LHCN-M2 (cell line): ENCODE measurements at regions not wholly inside any gene's neighbourhood (a gene's known extent, or its start where the extent isn't known, plus 50 kb on each side); places are given as distances from the start of the nearest gene placed in this dataset.
A peak's percentile ranks its signal among the peaks of the same experiment; 100 is the strongest.

Experiments
- DNase-seq: peaks from one replicate; pipeline ENCODE4 v3.0.0-alpha.2; 2012; ENCODE audit warnings: low read depth

DNA sequence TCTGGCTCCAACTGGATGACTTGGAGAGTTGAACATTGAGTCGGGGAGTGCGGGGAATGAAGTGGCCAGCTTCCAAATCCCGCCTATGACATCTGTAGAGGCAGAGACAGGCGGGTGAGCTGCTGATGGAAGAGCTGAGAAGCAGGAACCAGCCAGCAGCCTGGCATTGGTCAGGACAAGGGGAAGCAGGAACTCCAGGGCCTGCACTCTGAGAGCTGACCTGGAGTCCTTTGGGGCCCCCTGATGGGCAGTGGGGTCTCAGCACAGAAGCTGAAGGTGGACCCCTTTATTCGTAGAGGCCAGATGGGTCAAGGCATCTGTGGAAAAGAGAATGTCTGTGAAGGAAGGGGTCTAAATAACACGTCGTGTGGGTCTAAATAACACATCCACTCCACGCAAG is 57.0 kb downstream of the SEC61G start:
- DNase-seq: no peak

DNA sequence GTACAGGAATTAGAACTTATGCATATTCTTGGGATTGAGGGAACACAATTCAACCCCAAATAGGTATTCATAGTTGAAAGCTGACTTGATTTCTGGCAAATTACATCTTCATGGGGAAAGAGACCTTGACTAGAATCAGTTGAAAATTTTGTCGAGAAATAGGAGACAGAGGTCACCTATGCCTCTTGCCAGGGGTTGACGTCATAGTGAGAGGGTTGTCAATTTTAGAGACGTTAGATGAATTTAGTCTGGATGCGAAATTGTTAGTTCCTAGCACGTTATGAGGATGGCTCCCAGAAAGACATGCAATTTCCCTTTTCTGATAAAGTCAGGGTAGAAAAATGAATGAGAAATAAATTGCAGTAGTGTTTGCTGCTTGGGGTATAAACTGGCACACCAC is 59.3 kb downstream of the SEC61G start:
- no peak for DNase-seq

DNA sequence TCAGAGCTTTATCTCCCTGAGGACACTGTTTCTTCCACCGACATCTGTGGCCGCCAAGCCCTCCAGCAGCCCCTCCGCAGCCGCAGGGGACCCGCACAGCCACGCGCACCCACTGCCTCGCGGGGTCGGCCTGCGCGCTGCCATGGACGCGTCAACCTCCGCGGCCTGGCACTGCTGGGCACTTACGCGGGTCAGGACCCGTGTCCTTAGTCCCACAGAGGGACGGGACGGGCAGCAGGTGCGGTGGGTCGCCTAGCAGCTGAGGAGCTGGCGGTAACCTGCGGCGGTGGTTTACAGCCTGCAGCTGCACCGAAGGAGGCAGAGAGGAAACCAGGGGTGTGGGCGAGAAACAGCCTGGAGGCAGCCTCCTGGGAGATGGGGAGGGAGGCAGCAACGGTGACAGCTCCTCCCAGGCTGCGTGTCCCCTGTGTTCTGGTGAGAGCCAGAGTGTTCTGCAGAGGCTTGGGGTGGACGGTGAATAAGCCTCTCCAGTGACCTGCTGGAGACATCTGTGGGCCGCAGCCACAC is 61.3 kb downstream of the SEC61G start:
- DNase-seq: no peak

DNA sequence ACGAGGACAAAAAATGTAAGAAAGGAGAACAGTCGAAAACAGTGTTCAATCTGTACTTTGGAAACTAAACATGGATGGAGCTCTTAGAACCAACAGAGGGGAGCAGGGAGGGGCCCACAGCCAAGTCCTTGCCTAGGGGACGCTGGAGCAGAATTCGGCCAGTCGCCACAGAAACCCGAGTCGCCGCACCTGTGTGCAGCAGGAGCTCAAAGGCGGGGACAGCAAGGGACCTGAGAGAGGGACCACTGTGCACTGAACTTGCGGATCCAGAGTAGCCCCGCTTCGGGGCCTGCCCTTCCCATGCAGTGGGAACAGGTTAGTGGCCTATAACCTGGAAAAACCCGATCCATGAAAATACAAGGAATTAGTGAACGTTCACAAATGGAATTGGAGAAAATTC is 68.1 kb downstream of the SEC61G start:
- DNase-seq: no peak

DNA sequence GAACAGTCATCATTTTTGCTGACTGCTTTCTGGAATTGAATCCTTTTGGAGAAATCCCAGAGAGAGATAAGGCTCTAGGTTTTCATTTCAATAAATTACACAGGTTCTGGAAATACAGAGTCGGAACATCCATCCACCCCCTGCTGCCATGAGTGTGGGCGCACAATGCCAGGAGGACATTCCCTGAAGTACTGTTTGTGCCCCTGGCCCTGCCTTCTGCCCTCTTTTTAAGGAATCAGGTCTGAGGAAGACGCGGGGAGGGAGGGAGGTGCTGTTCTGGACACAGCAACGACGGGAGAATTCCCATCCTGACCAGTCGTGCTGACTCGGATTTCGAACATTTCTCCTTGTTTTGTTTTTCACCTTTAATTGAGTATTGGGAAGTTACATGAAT is 69.0 kb downstream of the SEC61G start:
- DNase-seq: no peak

DNA sequence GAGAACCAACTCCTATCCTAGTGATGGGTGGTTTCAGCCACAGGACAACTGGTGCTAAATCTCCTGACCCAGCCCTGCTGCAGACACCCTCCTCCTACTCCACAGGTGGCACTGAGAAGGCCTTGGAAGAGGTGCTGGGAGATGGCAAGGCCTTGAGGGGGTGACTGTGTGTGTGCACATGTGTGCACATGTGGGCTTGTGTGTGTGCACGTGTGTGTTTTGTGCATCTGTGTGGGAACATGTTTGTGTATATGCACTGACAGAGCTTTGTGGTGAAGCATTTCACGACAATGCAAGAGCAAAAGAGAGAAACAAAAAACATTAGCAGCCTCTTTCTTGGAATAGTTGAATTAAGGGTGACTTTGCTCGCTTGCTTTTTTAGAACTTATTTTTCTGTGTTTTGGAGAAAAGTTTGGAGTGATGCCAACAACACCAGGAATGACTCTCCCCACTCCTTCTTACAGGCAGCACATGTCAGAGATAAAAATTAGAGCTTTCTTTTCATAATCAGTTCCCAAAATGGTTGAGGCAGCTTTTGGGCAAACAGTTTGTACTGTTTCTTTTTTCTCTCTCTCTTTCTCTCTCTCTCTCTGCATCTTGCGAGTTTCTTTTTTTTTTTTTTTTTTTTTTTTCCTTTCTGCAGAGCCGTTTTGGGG is 69.5 kb downstream of the SEC61G start:
- DNase-seq: no peak

DNA sequence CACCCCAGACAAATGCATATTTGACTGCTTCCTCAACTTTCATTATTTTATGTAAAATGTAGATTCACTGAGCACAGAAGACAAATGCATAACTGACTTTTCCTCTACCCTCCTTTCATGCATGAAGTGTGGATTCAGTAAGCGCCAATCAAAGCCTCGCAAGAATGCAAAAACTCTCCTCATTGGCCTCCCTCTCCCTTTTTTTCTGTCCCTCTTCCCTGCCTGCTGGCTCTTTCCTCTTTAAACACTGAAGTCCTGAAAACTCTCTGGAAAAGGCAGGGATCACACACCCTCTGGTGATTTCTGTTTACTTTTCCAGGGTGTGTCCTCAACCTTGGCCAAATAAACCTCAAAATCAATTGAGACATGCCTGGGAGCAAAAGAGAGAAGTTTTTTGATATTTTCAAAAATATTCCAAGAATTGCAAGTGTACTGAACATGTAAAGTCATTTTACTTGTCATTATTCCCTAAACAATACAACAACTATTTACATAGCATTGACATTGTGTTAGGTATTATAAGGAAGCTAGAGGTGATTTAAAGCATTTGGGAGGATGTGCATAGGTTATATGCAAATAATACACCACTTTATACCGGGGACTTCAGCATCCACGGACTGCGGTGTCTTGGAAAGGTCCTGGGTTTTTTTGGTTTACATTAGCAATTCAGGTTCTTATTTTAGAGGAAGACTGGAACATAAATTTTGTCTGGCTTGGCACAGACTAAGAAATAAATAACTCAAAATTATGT is 71.4 kb downstream of the SEC61G start:
- no peak for DNase-seq

DNA sequence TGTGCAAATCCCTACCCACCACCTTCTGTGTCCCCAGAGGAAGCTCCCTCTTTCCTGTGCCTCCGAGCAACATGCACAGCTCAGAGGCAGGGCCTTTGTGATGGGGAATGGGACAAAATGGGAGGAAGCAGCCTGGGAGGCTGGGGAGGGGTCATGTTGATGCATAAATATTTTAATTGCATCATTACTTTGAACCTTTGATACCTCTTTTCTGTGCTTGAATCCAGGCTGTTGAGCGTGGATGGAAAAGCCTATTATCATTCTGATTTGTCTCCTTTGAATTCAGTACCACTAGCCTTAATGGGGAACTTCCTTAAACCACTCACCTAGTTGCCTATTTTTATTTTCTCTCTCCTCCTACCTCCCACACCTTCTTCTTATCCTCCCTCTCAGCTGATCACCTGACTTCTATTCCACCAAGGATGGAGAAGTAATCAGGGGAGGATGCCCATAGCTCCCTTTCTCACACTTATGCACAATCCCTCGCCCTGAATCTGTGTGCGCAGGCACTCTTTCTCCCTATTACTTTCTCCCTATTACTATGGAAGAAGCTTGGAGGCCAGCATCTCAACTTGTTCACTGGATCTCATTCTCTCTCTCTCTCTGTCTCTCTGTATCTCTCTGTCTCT is 78.5 kb downstream of the SEC61G start:
- no peak for DNase-seq

DNA sequence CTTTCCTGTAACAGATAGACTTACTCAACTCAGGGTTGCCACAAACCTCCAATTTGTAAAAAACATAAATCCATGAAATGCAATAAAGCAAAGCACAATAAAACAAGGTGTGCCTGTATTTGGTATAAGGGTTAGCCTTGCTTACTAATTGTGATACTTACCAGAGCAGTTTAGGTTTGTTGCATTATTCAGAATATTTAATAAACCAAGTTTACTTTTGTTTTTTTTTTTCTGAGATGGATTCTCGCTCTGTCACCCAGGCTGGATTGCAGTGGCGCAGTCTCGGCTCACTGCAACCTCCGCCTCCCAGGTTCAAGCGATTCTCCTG is 79.6 kb downstream of the SEC61G start:
- DNase-seq: no peak

DNA sequence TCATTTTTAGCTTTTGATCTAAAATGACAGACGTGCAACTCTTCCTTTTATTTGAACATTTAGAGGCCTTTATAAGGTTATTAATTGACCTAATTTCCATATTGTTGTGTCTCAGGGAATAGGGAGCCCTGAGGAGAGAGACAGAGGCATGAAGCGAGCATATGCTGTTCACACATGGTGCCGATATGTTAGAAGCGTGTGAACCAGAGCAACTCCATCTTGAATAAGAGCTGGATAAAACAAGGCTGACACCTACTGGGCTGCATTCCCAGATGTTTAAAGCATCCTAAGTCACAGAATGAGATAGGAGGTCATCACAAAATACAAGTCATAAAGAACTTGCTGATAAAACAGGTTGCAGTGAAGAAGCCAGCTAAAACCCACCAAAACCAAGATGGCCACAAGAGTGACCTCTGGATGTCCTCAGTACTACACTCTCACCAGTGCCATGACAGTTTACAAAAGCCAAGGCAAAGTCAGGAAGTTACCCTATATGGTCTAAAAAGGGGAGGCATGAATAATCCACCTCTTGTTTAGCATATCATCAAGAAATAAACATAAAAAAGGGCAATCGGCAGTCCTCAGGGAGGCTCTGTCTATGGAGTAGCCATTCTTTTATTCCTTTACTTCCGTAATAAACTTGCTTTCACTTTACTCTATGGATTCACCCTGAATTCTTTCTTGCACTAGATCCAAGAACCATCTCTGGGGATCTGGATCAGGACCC is 80.1 kb downstream of the SEC61G start:
- peak; percentile 9 for DNase-seq

DNA sequence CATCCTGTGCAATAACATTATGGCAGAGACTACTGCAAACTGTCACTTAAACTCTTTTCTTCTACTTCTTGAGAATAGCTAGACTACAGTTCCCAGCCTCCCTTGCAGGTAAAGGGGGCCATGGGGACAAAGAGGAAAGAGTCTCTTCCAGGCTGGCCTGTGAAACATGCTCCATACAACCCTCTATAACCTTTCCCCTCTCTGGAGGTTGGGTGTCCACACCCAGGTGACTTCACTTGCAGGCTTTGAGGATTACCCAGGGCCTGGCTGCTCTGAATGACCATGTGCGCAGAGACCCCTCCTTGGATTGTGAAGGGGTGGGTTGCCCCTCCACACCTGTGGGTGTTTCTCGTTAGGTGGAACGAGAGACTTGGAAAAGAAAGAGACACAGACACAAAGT is 84.1 kb downstream of the SEC61G start:
- DNase-seq: no peak

DNA sequence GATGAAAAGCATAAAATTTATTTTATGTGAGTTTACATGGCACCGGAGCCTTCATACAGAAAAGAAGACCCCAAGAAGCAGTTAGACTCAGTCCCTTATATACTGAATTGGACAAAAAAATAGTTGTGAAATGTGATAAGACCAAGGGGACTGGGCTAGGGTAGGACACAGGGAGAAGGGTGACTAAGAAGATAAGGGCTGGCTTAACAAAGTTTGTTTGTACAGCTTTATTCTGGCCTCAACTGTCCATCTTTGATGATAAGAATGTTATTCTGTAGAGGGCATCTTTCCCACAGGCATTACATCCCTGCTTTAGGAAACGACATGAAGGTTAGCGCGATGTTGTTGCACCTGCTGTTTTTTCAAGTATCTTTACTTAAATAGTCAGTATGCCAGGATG is 86.5 kb downstream of the SEC61G start:
- DNase-seq: no peak

DNA sequence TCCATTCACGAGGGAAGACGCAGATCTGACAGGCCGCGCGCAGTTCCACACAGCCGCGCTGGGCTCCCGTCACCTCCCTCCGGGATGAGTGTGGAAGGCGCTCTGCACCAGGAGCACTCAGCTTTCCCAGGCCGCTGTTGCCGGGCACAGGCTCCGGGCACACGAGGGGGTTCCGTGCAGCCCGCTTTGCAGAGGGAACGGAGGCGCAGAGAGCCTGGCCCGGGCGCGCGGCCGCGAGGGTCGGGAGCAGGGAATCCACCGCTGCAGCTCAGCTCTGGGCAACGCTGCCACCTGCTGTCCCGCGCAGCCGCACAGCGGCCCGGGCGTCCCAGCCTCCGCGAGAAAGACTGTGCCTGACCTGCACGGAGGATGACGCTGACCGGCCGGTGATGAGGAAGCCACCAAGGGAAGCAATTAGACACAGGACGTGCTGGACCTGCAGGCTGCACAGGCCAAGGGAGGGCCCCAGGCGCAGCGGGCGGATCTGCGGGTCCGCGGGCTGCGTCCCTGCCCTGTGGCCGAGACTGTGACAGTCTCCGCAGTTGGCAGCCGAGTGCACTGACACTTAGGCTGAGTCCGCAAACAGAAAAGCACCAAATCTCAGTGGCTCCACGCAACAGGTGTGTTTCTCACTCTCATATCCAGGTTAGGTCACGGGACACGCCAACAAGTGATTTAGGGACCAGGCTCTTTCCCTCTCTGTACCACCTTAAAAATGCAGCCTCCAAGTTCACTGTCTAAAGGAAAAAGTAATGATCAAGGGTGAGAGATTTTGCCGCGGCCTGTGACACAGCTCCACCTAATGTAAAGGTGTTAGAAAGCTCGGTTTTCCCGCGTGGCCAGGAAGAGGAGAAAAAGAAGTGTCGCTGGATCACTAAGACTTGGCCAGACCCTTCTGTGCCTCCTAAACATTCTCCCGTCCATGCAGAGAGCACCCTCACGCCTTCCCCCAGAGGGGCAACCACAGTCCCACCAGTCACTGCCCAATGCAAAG is 94.5 kb downstream of the SEC61G start:
- DNase-seq: peak; percentile 44

DNA sequence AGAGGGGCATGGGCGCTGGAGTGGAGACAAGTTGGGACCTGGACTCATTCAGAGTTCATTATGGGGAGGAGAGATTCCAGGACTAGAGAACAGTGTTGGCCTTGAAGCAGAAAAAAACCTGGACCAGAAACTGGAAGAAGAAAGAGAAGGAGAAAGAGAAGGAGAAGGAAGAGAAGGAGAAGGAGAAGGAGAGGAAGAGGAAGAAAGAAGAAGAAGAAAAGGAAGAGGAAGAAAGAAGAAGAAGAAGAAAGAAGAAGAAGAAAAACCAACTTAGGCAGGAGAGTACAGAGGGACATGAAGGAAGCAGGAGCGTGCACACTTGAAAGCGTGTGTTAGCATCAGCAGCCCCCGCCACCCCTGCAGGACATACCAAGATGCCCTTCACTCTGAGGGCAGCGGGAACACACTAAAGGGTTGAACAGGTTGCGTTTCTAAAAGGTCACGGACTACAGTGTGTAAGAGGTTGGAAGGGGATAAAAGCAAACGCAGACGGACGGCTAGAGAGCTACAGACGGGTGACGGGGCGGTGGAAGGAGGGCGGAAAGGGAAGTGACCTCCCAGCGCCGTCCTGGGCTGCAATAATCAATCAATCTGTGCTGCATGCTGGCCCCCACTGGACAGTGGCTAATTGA is 95.3 kb downstream of the SEC61G start:
- DNase-seq: no peak

DNA sequence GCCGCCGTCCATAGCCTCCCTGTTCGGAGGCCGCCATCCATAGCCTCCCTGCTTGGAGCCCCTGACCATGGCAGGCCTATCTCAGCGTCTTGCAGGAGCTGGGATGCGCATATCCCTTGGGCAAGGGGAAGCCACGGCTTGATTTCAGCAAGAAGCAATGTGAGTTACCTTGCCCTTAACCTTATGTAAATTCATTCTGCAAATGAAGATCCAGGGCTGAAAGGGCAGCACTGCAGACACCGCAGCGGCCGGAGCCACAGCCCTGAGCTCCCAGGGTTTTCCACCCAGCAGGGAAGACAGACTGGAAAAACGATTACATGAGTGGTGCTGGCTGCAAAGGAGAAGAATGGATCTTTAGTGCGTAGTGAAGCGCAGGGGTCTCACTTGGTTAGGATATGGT is 95.8 kb downstream of the SEC61G start:
- no peak for DNase-seq

DNA sequence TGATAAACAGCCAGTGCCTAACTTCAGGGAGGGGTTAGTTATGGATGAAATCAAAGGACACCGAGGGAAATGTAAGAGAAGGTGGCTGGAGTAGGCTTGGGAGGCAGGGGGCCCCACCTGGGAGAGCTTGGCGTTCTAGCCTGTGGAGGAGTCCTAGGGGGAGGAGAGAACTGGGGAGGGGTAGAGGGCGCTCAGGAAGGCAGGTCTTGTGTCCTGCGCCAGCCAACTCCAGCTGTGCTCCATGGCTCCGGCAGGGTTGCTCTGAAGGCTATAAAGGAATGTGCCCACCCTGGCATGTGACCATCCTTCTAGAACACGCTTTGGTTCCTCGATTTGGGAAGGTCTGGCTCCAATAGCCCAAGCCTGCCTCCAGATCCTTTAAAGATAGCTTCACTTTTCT is 96.3 kb downstream of the SEC61G start:
- DNase-seq: no peak

DNA sequence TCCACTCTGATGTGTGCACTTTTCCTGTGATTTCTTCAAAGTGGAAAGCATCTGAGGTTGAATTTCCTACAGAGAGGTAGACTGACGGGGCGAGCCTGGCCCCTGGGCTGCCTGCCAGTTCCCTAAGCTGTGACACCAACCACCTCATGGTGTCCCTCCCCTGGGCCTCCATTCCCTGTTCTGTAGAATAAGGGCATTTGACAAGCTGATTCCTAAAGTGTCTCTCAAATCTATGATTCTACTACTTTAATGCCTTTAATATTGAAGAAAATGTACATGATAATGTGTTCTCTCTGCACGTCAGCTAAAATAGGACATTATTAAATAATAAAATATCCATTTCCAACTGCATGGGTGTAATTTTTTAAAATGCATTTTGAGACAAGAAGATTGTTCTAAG is 105.1 kb downstream of the SEC61G start:
- DNase-seq: no peak

DNA sequence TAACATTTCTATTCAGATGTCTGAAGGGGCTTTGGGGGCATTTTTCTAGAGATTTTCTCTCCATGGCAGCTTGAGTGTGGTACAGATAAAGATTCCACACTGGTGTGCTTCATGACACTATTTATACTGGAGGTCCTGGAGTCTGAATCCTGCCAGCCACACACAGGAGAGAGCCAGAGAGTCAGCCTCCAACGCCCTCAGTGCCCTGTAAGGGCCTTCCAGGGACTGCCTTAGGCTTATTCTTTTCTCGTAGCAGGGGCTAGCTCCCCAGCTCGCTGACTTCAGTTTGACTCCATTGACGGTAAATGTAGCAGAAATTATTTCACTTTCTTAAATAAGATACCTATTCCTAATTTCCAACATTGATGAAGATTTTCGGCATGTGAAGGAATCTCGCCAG is 100.9 kb downstream of the VSTM2A start:
- no peak for DNase-seq

DNA sequence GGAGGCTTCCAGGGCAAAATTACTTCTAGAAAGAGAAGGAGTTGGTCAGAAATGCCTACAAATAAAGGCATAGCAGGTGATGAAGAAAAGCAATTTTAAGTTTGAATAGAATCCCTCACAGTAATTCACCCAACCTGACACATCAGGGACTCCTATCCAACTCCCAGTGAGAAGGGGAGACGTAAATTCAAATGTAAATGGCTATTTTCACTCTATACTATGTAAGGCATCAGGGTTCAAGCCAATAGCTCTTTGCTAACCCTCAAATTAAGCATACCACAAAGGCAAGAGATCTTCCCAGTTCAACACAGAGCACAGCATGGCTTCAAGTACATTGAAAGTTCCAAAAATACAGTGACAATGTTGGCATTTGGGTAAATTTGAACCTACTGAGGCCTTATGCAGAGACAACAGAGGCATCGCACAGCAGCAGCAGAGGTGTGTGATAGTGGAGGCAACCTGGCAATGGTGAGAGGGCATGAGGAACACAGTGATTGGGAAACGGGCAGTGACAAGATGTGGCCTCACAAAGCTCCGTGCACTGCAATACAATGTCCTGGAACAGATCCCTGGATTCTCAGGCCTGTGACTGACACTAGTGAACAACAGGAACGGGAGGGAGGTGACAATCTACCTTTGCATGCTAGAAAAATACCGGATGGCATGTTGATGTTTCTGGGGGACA is 95.7 kb downstream of the VSTM2A start:
- DNase-seq: no peak

DNA sequence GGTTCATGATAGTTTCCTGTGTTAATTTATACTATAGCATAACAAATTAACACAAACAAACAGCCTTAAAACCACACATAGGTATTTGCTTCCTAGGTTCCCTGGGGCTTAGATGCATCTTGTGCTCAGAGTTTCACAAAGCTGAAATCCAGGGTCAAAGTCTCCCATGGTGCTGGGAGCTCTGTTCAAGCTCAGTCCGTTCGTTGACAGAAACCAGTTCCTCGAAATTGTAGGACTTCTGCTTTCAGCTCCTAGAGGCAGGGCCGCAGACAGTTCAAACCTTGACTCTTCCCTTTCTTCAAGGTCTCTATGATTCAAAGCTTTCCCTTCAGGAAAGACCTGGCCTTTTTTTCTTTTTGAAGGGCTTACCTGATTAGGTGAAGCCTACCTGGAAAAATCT is 90.5 kb downstream of the VSTM2A start:
- no peak for DNase-seq
